ENCODE measurements at regions not wholly inside any gene's neighbourhood (a gene's known extent, or its start where the extent isn't known, plus 50 kb on each side); places are given as distances from the start of the nearest gene placed in this dataset.

GRCh38 chr3:117995842-117996437, 1038.7 kb downstream of the IGSF11 start:
- DNase-seq (ENCODE audit: low read depth) = no peak
- in situ Hi-C loops (cut with HindIII; ENCODE audit: low pct_unique_long_range_greater_than_20kb, low sequenced_read_pairs) = no loop called here

GRCh38 chr3:117997201-117998049, 1037.2 kb downstream of the IGSF11 start:
- in situ Hi-C loops (cut with HindIII; ENCODE audit: low pct_unique_long_range_greater_than_20kb, low sequenced_read_pairs) = no loop called here
- no peak for DNase-seq (ENCODE audit: low read depth)

GRCh38 chr3:117998071-117998470, 1036.6 kb downstream of the IGSF11 start:
- no peak for DNase-seq (ENCODE audit: low read depth)

GRCh38 chr3:118000219-118000618, 1034.4 kb downstream of the IGSF11 start:
- in situ Hi-C loops (cut with HindIII; ENCODE audit: low pct_unique_long_range_greater_than_20kb, low sequenced_read_pairs) = no loop called here
- no peak for DNase-seq (ENCODE audit: low read depth)

More at GRCh38 chr3:117998071-117998470, 1036.6 kb downstream of the IGSF11 start:
- in situ Hi-C loops (cut with HindIII; ENCODE audit: low pct_unique_long_range_greater_than_20kb, low sequenced_read_pairs) = no loop called here

- no peak for DNase-seq (ENCODE audit: low read depth)
- in situ Hi-C loops (cut with HindIII; ENCODE audit: low pct_unique_long_range_greater_than_20kb, low sequenced_read_pairs) = no loop called here
These were observed 1033.3 kb downstream of the IGSF11 start for GRCh38 chr3:118001380-118001779.

GRCh38 chr3:118011910-118012309, 1022.7 kb downstream of the IGSF11 start:
- in situ Hi-C loops (cut with HindIII; ENCODE audit: low pct_unique_long_range_greater_than_20kb, low sequenced_read_pairs) = no loop called here
- DNase-seq (ENCODE audit: low read depth) = no peak

- no peak for DNase-seq (ENCODE audit: low read depth)
- in situ Hi-C loops (cut with HindIII; ENCODE audit: low pct_unique_long_range_greater_than_20kb, low sequenced_read_pairs) = no loop called here
These were observed 1005.6 kb downstream of the IGSF11 start for GRCh38 chr3:118029049-118029448.

GRCh38 chr3:118036215-118036614, 998.4 kb downstream of the IGSF11 start:
- in situ Hi-C loops (cut with HindIII; ENCODE audit: low pct_unique_long_range_greater_than_20kb, low sequenced_read_pairs) = no loop called here
- no peak for DNase-seq (ENCODE audit: low read depth)

- DNase-seq (ENCODE audit: low read depth) = no peak
- in situ Hi-C loops (cut with HindIII; ENCODE audit: low pct_unique_long_range_greater_than_20kb, low sequenced_read_pairs) = no loop called here
These were observed 979.3 kb downstream of the IGSF11 start for GRCh38 chr3:118055381-118055780.

- in situ Hi-C loops (cut with HindIII; ENCODE audit: low pct_unique_long_range_greater_than_20kb, low sequenced_read_pairs) = no loop called here
- DNase-seq (ENCODE audit: low read depth) = no peak
These were observed 977.6 kb downstream of the IGSF11 start for GRCh38 chr3:118057086-118057485.

GRCh38 chr3:118059096-118059495, 975.5 kb downstream of the IGSF11 start:
- DNase-seq (ENCODE audit: low read depth) = no peak
- in situ Hi-C loops (cut with HindIII; ENCODE audit: low pct_unique_long_range_greater_than_20kb, low sequenced_read_pairs) = no loop called here

- DNase-seq (ENCODE audit: low read depth) = no peak
- in situ Hi-C loops (cut with HindIII; ENCODE audit: low pct_unique_long_range_greater_than_20kb, low sequenced_read_pairs) = no loop called here
These were observed 967.2 kb downstream of the IGSF11 start for GRCh38 chr3:118067439-118067838.

GRCh38 chr3:118075873-118076272, 958.8 kb downstream of the IGSF11 start:
- no peak for DNase-seq (ENCODE audit: low read depth)
- in situ Hi-C loops (cut with HindIII; ENCODE audit: low pct_unique_long_range_greater_than_20kb, low sequenced_read_pairs) = no loop called here

GRCh38 chr3:118077332-118077731, 957.3 kb downstream of the IGSF11 start:
- no peak for DNase-seq (ENCODE audit: low read depth)
- in situ Hi-C loops (cut with HindIII; ENCODE audit: low pct_unique_long_range_greater_than_20kb, low sequenced_read_pairs) = no loop called here

- no peak for DNase-seq (ENCODE audit: low read depth)
- in situ Hi-C loops (cut with HindIII; ENCODE audit: low pct_unique_long_range_greater_than_20kb, low sequenced_read_pairs) = no loop called here
These were observed 953.8 kb downstream of the IGSF11 start for GRCh38 chr3:118080889-118081288.

- in situ Hi-C loops (cut with HindIII; ENCODE audit: low pct_unique_long_range_greater_than_20kb, low sequenced_read_pairs) = no loop called here
- DNase-seq (ENCODE audit: low read depth) = no peak
These were observed 946.0 kb downstream of the IGSF11 start for GRCh38 chr3:118088696-118089095.

GRCh38 chr3:118089563-118089962, 945.1 kb downstream of the IGSF11 start:
- no peak for DNase-seq (ENCODE audit: low read depth)
- in situ Hi-C loops (cut with HindIII; ENCODE audit: low pct_unique_long_range_greater_than_20kb, low sequenced_read_pairs) = no loop called here

- DNase-seq (ENCODE audit: low read depth) = no peak
- in situ Hi-C loops (cut with HindIII; ENCODE audit: low pct_unique_long_range_greater_than_20kb, low sequenced_read_pairs) = no loop called here
These were observed 937.4 kb downstream of the IGSF11 start for GRCh38 chr3:118097226-118097625.

GRCh38 chr3:118097660-118098059, 937.0 kb downstream of the IGSF11 start:
- DNase-seq (ENCODE audit: low read depth) = no peak
- in situ Hi-C loops (cut with HindIII; ENCODE audit: low pct_unique_long_range_greater_than_20kb, low sequenced_read_pairs) = no loop called here

GRCh38 chr3:118098827-118099226, 935.8 kb downstream of the IGSF11 start:
- in situ Hi-C loops (cut with HindIII; ENCODE audit: low pct_unique_long_range_greater_than_20kb, low sequenced_read_pairs) = no loop called here
- DNase-seq (ENCODE audit: low read depth) = no peak
